Subcutaneous abdominal adipose tissue (tissue), 5 donors: ENCODE measurements at regions not wholly inside any gene's neighbourhood (a gene's known extent, or its start where the extent isn't known, plus 50 kb on each side); places are given as distances from the start of the nearest gene placed in this dataset.

ENCODE experiments used
- H3K27ac ChIP-seq: one replicate; pipeline ENCODE4 v1.7.0; 2013; ENCODE audit warnings: low read depth, mild to moderate bottlenecking, inconsistent platforms, low read length, moderate library complexity
- H3K27me3 ChIP-seq, 5 donors: one replicate each; pipeline ENCODE4 v1.7.0; 2013; ENCODE audit warnings: low read length in 5 of 5, inconsistent platforms in 1 of 5; ENCODE audit not compliant: control insufficient read depth in 5 of 5, insufficient read depth in 4 of 5
- H3K36me3 ChIP-seq, 5 donors: one replicate each; pipeline ENCODE4 v1.7.0; 2013; ENCODE audit warnings: low read length in 5 of 5; ENCODE audit not compliant: control insufficient read depth in 5 of 5, insufficient read depth in 5 of 5
- H3K4me1 ChIP-seq, 5 donors: one replicate each; pipeline ENCODE4 v1.7.0; 2013; ENCODE audit warnings: low read length in 5 of 5, mild to moderate bottlenecking in 3 of 5, moderate library complexity in 1 of 5; ENCODE audit not compliant: control insufficient read depth in 5 of 5, insufficient read depth in 5 of 5
- H3K4me3 ChIP-seq, 5 donors: one replicate each; pipeline ENCODE4 v1.7.0; 2013; ENCODE audit warnings: low read length in 5 of 5, low read depth in 1 of 5
- H3K9ac ChIP-seq, 5 donors: one replicate each; pipeline ENCODE4 v1.7.0; 2013; ENCODE audit warnings: low read length in 5 of 5, mild to moderate bottlenecking in 4 of 5, moderate library complexity in 3 of 5
- H3K9me3 ChIP-seq, 5 donors: one replicate each; pipeline ENCODE4 v1.7.0; 2013; ENCODE audit warnings: low read length in 5 of 5; ENCODE audit not compliant: control insufficient read depth in 5 of 5
- donor health status: healthy.
- donor health status: healthy.
- donor health status: healthy.
- donor health status: healthy.
- donor health status: healthy.

DNA sequence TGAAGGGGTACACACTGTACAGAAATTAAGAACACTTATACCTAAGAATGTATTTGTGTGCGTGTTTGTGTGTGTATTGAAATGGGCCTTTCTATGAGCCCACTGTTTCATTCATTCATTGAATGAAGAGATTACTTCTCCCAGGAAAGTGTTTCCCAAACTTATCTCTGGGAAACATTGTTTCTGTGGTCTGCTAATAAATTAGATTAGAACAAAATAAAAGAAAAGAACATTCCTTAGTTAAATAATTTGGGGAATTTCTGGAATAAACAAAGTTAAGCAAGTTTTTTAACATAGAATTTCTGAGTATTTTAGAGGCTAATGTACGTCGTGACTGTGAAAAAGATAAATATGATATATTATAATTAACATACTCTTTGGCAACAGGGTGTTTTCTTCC, 402.4 kb upstream of the CDH11 start:
- no peaks in the 10 kb centered on the region for H3K36me3 ChIP-seq
- no peak overlapping the region for H3K27ac ChIP-seq

DNA sequence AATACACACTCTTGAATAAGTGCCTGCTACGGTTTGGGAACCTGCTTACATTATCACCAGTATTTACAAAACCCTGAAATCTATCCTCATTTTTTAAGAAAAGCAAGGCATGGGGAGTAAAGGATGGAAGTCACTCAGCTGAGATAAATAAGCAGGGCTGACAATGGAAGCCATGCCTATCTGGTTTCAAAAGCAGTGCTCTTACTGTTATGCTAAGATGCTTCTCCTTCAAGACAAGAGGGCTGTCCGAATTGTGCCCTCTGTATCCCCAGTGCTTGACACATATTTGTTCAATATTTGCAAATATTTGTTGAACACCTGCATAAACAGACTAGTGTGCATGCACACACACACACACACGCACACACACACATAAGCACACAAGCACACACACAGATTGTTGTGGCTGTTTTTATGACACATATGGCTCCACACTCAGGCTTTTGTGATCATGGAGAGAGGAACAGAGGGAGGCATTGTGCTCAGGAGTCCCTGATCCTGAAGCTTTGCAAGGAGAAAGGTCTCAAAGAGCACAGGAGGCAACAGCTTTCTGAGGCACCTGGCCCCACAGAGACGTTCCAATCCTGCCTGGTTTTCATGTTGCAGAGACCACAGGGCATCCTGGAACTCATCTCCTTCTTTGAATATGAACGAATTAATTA, 401.6 kb upstream of the CDH11 start:
- no peaks in the 10 kb centered on the region for H3K27me3 ChIP-seq
- H3K9ac ChIP-seq = no peak overlapping the region
- no peak overlapping the region for H3K27ac ChIP-seq
- H3K4me1 ChIP-seq = no peaks in the 10 kb centered on the region
- peaks cover 0 to 10% (median 3%) of the 10 kb centered on the region in 5 donors for H3K9me3 ChIP-seq
- H3K36me3 ChIP-seq = no peaks in the 10 kb centered on the region
- no peak overlapping the region for H3K4me3 ChIP-seq

More for the DNA sequence above, 402.4 kb upstream of the CDH11 start:
- H3K9ac ChIP-seq = no peak overlapping the region
- no peaks in the 10 kb centered on the region for H3K4me1 ChIP-seq
- no peaks in the 10 kb centered on the region for H3K27me3 ChIP-seq
- H3K4me3 ChIP-seq = no peak overlapping the region
- H3K9me3 ChIP-seq = peaks cover 0 to 10% (median 3%) of the 10 kb centered on the region in 5 donors

DNA sequence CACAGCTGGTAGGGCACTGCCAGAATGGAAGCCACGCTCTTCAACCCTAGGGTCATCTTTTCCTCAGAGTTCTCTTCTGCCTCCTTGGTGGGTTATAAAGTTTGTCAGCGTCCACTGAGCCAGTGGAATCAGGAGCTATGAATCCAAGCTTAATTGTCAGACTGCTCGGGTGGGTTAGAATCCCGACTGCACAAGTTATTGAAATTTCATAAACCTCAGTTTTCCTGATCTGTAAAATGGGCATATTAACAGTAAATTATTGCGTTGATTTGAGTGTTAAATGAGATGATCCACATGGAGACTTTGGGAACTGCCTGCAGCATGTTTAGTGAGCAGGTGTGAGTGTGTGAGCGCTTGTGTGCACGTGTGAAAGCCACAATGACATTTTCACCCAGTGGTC, 400.5 kb upstream of the CDH11 start:
- no peak overlapping the region for H3K27ac ChIP-seq
- peaks cover 0 to 5% (median 0%) of the 10 kb centered on the region in 5 donors for H3K9me3 ChIP-seq
- H3K36me3 ChIP-seq = no peaks in the 10 kb centered on the region
- H3K4me3 ChIP-seq = no peak overlapping the region
- H3K27me3 ChIP-seq = no peaks in the 10 kb centered on the region
- H3K4me1 ChIP-seq = no peaks in the 10 kb centered on the region
- no peak overlapping the region for H3K9ac ChIP-seq

DNA sequence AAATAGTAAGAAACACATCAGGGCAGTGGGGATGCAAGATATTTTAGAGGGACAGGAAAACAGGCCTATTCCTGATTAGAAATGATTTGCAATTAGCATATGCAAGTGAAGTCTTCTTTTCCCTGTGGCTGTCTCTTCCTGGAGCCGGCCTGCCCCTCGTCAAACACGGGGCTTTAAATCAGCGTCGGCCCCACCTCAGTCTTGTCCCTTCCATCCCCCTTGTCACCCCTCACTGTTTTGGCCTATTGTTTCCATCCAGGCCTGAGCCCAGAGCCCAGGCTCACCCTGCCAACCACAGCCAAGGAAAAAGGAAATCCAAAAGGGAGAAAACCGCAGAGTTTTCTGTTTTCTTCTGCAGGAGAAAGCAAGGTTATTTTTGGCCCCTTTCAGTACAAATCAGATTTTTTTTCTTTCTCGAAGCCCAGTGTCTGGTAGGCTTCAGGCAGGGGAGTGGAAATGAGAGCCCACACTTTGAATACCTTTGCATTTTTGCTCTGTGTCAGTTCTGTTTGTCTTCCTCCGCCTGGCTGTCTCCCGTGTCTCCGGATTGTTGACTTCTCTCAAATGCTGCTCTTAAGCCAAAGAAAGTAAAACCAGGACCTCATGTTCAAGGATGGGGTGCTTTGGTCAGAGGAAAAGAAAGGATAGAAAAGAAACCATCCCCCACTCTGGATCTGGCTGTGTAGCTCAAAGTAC, 399.9 kb upstream of the CDH11 start:
- Histone ChIP-seq H3K27me3 (no peaks in the 10 kb centered on the region), H3K27ac (no peak overlapping the region), H3K4me3 (no peak overlapping the region), H3K9me3 (no peaks in the 10 kb centered on the region), H3K36me3 (no peaks in the 10 kb centered on the region), H3K9ac (no peak overlapping the region), H3K4me1 (no peaks in the 10 kb centered on the region)

DNA sequence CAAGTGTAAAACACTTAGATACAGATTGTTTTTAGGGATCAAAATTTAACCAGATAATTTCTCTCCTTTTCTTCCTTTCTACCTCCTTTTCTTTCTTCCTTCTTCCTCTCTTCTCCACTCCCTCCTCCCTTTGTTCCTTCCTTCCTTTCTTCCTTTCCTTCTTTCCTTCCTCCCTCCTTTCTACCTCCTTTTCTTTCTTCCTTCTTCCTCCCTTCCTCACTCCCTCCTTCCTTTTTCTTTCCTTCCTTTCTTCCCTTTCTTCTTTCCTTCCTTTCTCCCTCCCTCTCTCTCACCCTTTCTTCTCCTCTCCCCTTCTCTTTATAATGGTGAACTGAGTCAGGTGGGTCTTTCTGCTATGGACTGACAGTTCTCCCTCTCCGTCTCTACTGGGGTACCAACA, 397.5 kb upstream of the CDH11 start:
- Histone ChIP-seq H3K9me3 (no peaks in the 10 kb centered on the region), H3K4me3 (no peak overlapping the region), H3K27ac (no peak overlapping the region), H3K9ac (no peak overlapping the region), H3K4me1 (no peaks in the 10 kb centered on the region), H3K27me3 (no peaks in the 10 kb centered on the region), H3K36me3 (no peaks in the 10 kb centered on the region)

DNA sequence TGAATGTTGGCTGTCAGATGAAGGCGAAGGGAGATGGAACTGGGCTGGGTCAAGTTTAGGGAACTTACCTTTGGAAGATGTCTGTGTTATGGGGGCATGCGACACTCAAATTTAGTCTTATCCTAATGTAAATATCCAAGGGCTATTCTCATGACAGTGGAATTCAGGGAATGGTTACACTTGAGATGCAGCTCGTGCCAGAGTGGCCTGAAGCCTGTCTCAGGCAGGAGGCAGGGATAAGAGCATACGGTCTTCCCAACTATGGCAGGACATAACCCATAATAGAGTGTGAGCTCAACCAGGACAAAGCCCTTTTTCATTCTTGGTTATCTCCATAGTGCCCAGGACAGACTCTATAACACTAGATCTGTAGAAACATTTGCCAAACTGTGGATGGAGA, 393.3 kb upstream of the CDH11 start:
- H3K36me3 ChIP-seq = no peaks in the 10 kb centered on the region
- no peak overlapping the region for H3K4me3 ChIP-seq
- no peak overlapping the region for H3K27ac ChIP-seq
- no peak overlapping the region for H3K9ac ChIP-seq
- H3K27me3 ChIP-seq = no peaks in the 10 kb centered on the region
- no peaks in the 10 kb centered on the region for H3K9me3 ChIP-seq
- no peaks in the 10 kb centered on the region for H3K4me1 ChIP-seq

DNA sequence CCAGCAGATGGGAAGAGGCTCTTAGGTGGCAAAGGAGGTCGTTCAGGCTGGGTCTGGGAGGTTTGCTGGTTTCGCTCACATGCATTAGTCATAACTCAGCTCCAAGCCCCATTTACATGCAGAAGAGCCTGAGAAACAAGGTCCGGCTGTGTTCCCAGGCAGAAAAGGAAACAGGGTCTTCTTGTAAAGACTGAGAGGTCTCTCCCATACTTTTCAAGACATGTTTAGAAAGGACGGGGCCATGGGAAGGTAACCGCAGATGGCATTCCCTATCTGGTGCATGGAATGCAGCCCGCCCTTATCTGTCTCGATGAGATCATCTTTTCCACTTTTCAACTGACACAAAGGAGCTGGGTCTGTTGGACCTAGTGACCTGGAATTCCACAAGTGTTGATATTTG, 389.0 kb upstream of the CDH11 start:
- no peaks in the 10 kb centered on the region for H3K36me3 ChIP-seq
- no peaks in the 10 kb centered on the region for H3K4me1 ChIP-seq
- no peaks in the 10 kb centered on the region for H3K9me3 ChIP-seq
- no peak overlapping the region for H3K4me3 ChIP-seq
- H3K27ac ChIP-seq = no peak overlapping the region
- no peaks in the 10 kb centered on the region for H3K27me3 ChIP-seq
- no peak overlapping the region for H3K9ac ChIP-seq

DNA sequence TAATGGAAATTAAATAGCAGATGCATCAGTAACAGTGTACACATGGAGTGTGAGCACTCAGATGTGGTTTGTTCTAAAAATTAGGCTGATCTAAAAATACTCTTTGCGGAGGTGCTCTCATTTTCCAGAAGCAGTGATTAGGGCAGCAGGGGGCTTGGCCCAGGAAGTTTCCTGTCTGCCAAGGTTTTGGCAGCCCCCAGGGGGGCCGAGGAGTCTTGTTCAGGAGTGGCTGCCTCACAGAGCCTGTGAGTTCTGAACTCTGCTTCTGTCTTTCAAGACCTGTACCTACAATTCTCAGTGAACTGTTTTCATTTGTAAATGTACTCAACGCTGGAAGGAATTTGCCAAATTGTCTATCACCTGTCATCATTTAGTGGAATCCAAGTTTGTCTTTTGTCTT, 388.4 kb upstream of the CDH11 start:
- H3K27ac ChIP-seq = no peak overlapping the region
- H3K27me3 ChIP-seq = no peaks in the 10 kb centered on the region
- H3K9me3 ChIP-seq = no peaks in the 10 kb centered on the region
- H3K36me3 ChIP-seq = no peaks in the 10 kb centered on the region
- no peak overlapping the region for H3K9ac ChIP-seq
- no peak overlapping the region for H3K4me3 ChIP-seq
- no peaks in the 10 kb centered on the region for H3K4me1 ChIP-seq

DNA sequence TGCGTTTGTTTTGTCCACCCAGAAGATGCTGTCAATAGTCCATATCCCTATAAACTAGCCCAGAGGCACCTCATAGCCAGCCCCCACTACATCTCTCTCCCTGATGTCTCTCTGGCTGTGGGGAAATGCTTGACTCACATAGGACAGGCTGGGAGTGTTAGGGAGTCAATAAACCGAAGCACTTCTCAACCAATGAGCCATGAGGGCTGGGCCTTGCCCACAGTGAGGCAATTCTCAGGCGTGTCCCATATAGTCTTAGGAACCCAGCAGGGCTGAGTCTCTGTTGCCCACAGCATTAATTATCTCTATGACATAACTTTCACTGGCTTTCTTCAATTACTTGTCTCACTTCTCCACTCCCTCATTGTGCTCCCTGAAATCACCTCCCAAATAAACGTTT, 387.3 kb upstream of the CDH11 start:
- Histone ChIP-seq H3K27me3 (no peaks in the 10 kb centered on the region), H3K9ac (no peak overlapping the region), H3K4me3 (no peak overlapping the region), H3K9me3 (no peaks in the 10 kb centered on the region), H3K4me1 (no peaks in the 10 kb centered on the region), H3K36me3 (no peaks in the 10 kb centered on the region), H3K27ac (no peak overlapping the region)

DNA sequence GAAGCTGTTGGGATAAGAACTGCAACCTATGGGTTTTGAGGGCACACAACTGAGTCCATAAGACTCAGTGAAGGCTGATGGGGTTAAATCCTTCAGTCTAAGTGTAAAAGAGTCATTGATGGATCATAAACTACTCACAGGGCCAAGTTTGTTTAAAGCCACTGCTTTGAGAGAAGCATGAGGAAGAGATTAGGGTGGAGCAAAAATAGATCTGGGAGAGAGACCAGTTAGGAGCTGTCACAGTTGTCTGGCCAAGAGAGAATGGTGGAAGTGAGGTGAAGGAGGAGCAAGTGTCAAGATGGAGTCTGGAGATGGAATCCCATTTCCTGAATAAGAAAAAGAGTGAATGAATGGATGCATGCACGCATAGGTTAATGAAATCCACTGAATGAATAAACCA, 379.1 kb upstream of the CDH11 start:
- Histone ChIP-seq H3K9me3 (no peaks in the 10 kb centered on the region), H3K27me3 (no peaks in the 10 kb centered on the region), H3K9ac (no peak overlapping the region)

More for the DNA sequence above, 379.1 kb upstream of the CDH11 start:
- Histone ChIP-seq H3K27ac (no peak overlapping the region), H3K4me1 (no peaks in the 10 kb centered on the region), H3K36me3 (no peaks in the 10 kb centered on the region), H3K4me3 (no peak overlapping the region)
